Skeletal muscle tissue (tissue), 3 donors: ENCODE measurements at regions not wholly inside any gene's neighbourhood (a gene's known extent, or its start where the extent isn't known, plus 50 kb on each side); places are given as distances from the start of the nearest gene placed in this dataset.

Experiments used
- H3K27ac ChIP-seq: one replicate; pipeline ENCODE4 v1.7.0; 2013; ENCODE audit warnings: mild to moderate bottlenecking, low read depth, low read length, inconsistent platforms
- H3K27me3 ChIP-seq, 3 donors: one replicate each; pipeline ENCODE4 v1.7.0; 2013; ENCODE audit warnings: low read length in 3 of 3; ENCODE audit not compliant: control insufficient read depth in 3 of 3, insufficient read depth in 3 of 3
- H3K36me3 ChIP-seq, 3 donors: one replicate each; pipeline ENCODE4 v1.7.0; 2013; ENCODE audit warnings: low read length in 3 of 3; ENCODE audit not compliant: control insufficient read depth in 3 of 3, insufficient read depth in 3 of 3
- H3K4me1 ChIP-seq, 3 donors: one replicate each; pipeline ENCODE4 v1.7.0; 2013; ENCODE audit warnings: low read length in 3 of 3, mild to moderate bottlenecking in 3 of 3; ENCODE audit not compliant: control insufficient read depth in 3 of 3, insufficient read depth in 3 of 3
- H3K4me3 ChIP-seq, 3 donors: one replicate each; pipeline ENCODE4 v1.7.0; 2013; ENCODE audit warnings: low read length in 3 of 3
- H3K9ac ChIP-seq, 3 donors: one replicate each; pipeline ENCODE4 v1.7.0; 2013; ENCODE audit warnings: low read length in 3 of 3, mild to moderate bottlenecking in 3 of 3, moderate library complexity in 2 of 3, low read depth in 1 of 3
- H3K9me3 ChIP-seq, 3 donors: one replicate each; pipeline ENCODE4 v1.7.0; 2013; ENCODE audit warnings: low read length in 3 of 3; ENCODE audit not compliant: control insufficient read depth in 3 of 3
- donor health status: Osteomylitis.

DNA sequence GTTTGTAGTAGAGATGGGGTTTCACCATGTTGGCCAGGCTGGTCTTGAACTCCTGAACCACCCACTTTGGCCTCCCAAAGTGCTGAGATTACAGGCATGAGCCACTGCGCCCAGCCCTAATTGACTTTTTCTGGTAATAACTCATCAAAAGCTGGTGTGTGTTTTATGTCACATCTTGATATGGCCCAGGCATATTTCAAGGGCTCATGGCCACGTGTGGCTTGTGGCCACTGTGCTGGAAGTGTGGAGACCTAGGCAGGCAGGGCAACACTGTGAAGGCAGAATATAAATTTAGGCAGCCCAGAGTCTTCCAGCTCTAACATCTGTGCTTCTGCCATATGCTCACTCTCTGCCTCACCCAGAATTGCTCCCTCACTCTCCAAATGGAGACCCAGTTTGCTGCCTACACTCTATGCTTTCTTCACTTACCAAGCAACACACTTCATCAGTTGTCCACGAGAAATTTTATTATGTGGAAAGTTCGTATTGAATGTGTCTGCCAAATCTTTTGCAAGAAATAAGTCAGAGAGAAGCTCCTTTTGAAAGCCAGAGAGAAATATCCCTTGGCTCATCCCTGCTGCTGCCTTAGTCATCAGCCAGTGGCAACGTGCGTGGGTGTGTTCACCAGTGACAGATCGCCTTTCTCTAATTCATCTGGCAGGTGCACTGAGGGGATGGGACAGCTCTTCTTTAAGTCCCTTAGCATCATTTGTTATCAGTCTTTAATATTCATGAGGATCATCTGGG, 129.4 kb upstream of the CXCR4 start:
- no peak overlapping the region for H3K27ac ChIP-seq

DNA sequence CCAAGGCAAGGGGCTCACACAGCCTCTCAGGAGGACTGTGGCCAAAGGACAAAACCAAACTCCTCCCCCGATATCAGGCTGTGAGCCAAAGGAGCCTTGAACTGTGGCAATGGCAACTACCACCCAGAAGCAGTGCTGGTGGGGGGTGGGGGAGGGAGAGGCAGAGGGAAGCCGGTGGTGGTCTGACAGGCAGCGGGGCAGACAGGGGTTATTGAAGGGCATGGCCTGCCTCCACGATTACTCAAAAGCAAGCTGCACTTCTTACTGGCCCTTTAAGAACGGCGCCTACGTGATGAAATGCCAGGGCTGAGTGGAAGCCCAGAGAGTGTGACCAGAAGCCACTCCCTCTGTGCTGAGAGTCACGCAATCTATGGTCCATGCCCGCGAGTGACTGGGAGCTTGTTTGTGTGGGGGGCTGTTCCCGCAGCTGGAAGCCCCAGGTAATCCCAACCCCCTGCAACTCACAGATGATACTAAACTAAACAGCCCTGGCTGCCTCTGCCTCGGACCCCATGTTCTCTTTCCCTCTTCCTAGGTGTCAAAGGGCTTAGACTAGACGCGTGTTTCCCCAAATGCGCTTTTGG, 128.2 kb upstream of the CXCR4 start:
- no peaks in the 10 kb centered on the region for H3K36me3 ChIP-seq
- no peaks in the 10 kb centered on the region for H3K9me3 ChIP-seq
- H3K4me1 ChIP-seq: peaks cover 3 to 11% (median 9%) of the 10 kb centered on the region in 3 donors
- peaks cover 0 to 3% (median 0%) of the 10 kb centered on the region in 3 donors for H3K27me3 ChIP-seq
- no peak overlapping the region for H3K27ac ChIP-seq
- peak overlapping the region in 1 of 3 donors; percentile 8 for H3K9ac ChIP-seq
- H3K4me3 ChIP-seq: peak overlapping the region in 1 of 3 donors; percentile 13

More for the DNA sequence above, 129.4 kb upstream of the CXCR4 start:
- Histone ChIP-seq H3K4me1 (peaks cover 9 to 11% (median 10%) of the 10 kb centered on the region in 3 donors), H3K27me3 (peaks cover 0 to 3% (median 0%) of the 10 kb centered on the region in 3 donors), H3K4me3 (no peak overlapping the region), H3K36me3 (no peaks in the 10 kb centered on the region), H3K9me3 (no peaks in the 10 kb centered on the region), H3K9ac (no peak overlapping the region)

DNA sequence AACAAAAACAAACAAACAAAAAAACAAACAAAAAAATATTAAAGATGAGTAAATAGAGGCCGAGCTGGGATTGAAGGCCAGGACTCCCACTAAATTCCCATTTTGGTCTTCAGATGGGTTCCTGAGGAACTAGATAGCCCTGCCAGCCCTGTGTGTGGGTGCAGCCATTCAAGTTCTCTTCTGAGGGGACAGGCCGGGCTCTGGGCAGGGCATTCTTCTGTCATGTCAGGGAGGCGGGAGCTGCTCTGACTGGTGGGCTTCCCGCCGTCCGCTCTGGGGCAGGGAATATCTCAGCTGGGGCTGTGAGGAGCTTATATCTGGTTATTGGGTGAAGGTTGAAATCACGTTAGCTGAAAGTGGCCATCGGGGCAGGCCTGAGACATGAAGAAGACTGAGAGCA, 127.3 kb upstream of the CXCR4 start:
- Histone ChIP-seq H3K36me3 (no peaks in the 10 kb centered on the region), H3K4me3 (no peak overlapping the region), H3K9ac (no peak overlapping the region), H3K4me1 (peaks cover 0 to 11% (median 10%) of the 10 kb centered on the region in 3 donors), H3K27ac (no peak overlapping the region), H3K27me3 (peaks cover 0 to 3% (median 0%) of the 10 kb centered on the region in 3 donors), H3K9me3 (no peaks in the 10 kb centered on the region)

DNA sequence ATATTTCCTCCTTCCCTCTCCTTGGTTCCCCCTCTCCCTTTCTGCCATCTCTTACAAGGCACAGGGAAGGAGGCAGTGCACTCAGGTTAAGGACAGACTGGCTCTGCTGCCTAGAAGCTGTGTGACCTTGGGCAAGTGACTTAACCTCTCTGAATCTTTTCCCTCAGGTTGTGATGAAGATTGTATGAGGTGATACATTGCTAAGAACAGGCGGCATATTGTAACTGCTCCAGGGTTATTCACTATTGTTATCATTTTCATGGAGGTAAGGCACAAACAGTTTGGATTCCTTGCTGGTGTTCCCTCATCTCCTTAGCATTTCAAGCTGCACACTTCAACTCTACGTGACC, 126.6 kb upstream of the CXCR4 start:
- no peak overlapping the region for H3K27ac ChIP-seq
- H3K36me3 ChIP-seq: no peaks in the 10 kb centered on the region
- H3K9ac ChIP-seq: no peak overlapping the region
- H3K4me3 ChIP-seq: no peak overlapping the region
- H3K9me3 ChIP-seq: no peaks in the 10 kb centered on the region
- H3K4me1 ChIP-seq: peaks cover 2 to 13% (median 11%) of the 10 kb centered on the region in 3 donors
- H3K27me3 ChIP-seq: peaks cover 0 to 3% (median 0%) of the 10 kb centered on the region in 3 donors

DNA sequence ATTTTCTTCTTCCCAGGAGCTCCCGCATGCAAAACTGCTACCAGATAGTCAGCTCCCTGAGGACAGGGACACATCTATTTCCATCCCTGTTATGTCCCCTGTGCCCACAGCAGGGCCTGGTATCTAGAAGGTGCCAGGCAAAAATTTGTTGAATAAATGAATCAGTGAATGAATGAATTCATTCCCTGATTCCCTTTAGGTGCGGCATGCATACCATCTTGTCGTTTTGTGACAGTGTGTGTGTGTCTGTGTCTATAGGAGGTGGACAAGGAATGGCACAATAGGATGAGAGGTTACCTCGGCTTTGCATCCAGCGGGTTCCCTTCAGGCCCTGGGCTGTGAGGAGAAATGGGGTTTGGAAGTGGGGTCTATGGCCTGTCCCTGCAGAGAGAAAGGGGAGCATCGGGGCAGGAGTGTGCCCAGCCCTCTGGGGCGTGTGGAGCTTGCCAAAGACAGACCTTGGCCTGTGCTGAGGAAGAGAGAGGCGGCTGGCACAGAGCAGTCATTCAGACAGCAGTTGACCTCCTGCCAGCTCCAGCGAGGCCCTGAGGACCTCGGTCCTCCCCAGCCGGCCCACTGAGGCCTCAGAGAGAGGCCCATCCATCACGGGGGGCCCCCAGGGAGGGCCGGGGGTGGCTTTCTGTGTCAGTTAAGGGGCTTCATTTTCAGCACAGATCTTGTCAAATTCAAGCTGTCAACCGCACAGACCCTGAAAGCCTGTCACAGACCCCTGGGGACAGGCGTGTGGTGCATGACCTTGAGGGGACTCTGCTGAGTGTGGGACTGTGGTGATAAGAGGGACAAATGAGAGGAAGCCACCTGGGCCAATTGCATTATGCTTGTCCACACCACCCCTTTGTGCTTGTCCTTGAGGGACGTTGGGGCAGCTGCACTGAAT, 125.9 kb upstream of the CXCR4 start:
- no peaks in the 10 kb centered on the region for H3K9me3 ChIP-seq
- H3K27me3 ChIP-seq: peaks cover 0 to 3% (median 0%) of the 10 kb centered on the region in 3 donors
- no peak overlapping the region for H3K27ac ChIP-seq
- H3K4me3 ChIP-seq: no peak overlapping the region
- H3K4me1 ChIP-seq: peaks cover 8 to 19% (median 16%) of the 10 kb centered on the region in 3 donors
- no peaks in the 10 kb centered on the region for H3K36me3 ChIP-seq
- H3K9ac ChIP-seq: no peak overlapping the region

DNA sequence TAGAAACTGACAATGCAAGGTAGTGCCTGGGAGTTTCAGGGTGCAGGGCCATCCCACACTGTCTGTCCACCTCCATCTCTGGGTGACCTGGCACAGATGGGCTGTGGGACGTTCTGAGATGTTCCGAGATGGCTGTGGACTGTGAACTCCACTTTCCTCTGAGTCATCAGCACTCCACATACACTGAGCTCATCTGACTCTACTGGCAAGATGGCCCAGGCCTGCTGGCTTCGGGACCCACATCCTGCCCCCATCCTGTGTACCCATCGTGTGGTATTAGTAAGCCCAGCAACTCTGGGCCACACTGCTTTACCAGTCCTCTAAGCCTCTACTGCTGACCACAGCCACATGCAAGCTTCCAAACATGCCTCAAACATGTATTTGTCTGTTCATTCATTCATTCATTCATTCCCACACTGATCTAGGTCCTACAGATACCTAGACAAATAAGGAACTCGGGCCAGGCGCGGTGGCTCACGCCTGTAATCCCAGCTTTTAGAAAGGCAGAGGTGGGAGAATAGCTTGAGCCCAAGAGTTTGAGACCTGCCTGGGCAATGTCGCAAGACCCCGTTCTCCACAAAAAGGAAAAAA, 124.8 kb upstream of the CXCR4 start:
- Histone ChIP-seq H3K4me3 (no peak overlapping the region), H3K4me1 (peaks cover 16 to 29% (median 24%) of the 10 kb centered on the region in 3 donors), H3K9ac (no peak overlapping the region), H3K27ac (no peak overlapping the region), H3K27me3 (peaks cover 0 to 3% (median 0%) of the 10 kb centered on the region in 3 donors), H3K36me3 (no peaks in the 10 kb centered on the region), H3K9me3 (no peaks in the 10 kb centered on the region)

DNA sequence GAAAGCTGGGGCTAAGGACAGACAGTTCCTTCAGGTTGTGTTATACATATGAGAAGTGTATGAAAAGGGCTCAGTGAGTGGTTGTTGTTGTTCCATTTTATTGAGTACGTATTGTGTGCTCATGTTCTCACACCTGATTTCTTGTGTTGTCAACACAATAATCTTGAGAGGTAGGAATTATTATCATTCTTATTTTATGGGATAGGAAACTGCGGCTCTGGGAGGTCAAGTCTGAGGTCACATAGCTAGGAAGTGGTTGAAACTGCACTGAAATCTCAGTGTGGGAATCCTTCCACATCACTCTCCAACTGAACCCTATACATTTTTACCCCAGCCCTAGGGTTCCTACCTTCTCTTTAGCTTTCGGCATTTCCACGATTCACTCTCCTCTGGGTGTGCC, 124.2 kb upstream of the CXCR4 start:
- Histone ChIP-seq H3K4me3 (no peak overlapping the region), H3K27ac (no peak overlapping the region), H3K4me1 (peaks cover 16 to 24% (median 18%) of the 10 kb centered on the region in 3 donors), H3K27me3 (peaks cover 0 to 3% (median 0%) of the 10 kb centered on the region in 3 donors), H3K36me3 (no peaks in the 10 kb centered on the region), H3K9ac (no peak overlapping the region), H3K9me3 (no peaks in the 10 kb centered on the region)

DNA sequence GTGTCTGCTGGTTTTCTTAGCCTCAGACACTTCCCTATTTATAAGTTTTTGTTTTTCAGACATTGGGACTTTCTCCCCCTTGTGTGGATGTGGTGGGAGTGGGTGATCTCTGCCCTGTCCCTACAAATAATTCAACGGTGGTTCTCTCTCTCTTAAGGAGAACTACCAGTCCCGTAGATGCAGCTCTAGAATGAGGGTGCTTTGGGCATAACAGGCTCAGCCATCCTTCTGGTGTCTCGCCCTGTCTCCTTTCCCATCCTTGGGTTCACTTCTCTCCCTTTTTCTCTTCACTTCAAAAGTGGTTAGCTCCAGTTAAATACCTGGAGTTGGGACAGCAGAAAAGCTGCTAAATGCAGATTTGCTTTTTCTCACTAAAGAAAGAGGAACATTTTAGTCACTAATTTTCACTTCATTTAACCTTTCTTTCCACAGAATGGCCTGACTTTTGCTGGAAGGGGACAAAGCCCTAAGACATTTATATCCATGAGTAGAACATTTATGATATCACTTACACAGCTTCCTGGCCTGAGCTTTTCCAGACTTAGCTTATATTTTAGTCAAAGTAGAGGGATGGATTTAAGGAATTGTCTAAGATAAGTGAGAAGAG, 121.2 kb upstream of the CXCR4 start:
- no peak overlapping the region for H3K9ac ChIP-seq
- peaks cover 0 to 3% (median 0%) of the 10 kb centered on the region in 3 donors for H3K27me3 ChIP-seq
- H3K4me1 ChIP-seq: peaks cover 15 to 24% (median 23%) of the 10 kb centered on the region in 3 donors
- no peak overlapping the region for H3K4me3 ChIP-seq
- no peaks in the 10 kb centered on the region for H3K9me3 ChIP-seq
- no peaks in the 10 kb centered on the region for H3K36me3 ChIP-seq
- peak overlapping the region; percentile 81 for H3K27ac ChIP-seq

DNA sequence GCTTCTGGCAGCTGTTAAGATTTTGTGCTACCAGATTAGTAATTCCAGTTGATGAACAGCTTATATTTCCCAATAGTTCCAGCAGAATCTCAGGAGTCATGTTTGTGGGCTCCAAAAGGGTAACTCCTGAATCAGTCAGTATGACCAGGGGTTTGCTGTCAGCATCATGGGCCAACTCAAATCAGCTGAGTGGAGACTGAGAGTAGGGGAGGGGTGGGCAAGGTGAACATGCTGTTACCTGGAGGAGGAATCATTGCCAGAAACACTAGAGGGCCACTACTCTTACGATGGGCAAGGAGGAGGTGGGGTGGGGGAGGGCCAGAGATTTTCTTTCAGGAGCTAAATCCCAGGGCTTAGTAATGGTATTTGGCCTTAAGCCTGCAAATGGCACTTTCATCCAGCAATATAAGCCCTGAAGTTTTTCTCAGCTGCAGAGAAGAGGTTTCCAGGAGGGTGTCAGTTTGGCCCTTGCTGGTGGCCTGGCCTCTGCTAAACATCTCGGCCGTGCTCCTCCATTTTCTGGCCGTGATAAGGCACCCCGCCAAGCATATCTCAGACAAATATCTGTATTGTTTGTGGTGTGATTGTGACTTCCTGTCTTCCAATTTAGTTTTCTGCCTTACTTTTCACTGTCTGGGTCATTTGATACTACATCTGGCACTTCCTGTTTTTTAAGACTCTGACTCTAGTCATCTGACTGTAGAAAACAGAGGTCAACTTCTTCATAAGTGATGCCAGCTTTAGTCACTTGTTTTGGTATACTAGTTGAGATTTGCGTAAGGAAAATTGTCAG, 120.5 kb upstream of the CXCR4 start:
- peak overlapping the region; percentile 81 for H3K27ac ChIP-seq

More for the DNA sequence above, 120.5 kb upstream of the CXCR4 start:
- Histone ChIP-seq H3K36me3 (no peaks in the 10 kb centered on the region), H3K27me3 (no peaks in the 10 kb centered on the region), H3K9me3 (no peaks in the 10 kb centered on the region), H3K4me3 (peak overlapping the region in 2 of 3 donors; percentile 24 to 52), H3K9ac (no peak overlapping the region), H3K4me1 (peaks cover 15 to 24% (median 23%) of the 10 kb centered on the region in 3 donors)
